ENCODE measurements at regions not wholly inside any gene's neighbourhood (a gene's known extent, or its start where the extent isn't known, plus 50 kb on each side); places are given as distances from the start of the nearest gene placed in this dataset.

DNA sequence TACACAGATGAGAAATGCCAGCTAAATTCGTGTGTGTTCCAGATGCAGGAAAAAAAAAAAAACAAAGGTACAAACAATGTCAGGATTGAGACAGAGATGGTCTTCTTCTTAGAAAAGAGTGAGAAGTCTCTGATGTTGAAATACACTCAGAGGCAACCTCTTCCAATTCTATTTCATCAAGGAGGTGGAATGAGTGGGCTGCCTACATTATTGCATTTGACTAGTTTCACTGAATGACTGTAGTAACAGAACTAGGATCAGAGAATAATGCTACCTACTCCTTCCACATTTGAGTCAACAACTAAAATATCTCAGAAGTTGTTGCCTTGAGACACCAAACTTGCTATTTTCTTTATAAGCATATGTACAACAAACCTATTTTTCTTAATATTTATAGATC is 1332.2 kb upstream of the FLRT2 start (continued):
- TF ChIP-seq, protein P1, sequence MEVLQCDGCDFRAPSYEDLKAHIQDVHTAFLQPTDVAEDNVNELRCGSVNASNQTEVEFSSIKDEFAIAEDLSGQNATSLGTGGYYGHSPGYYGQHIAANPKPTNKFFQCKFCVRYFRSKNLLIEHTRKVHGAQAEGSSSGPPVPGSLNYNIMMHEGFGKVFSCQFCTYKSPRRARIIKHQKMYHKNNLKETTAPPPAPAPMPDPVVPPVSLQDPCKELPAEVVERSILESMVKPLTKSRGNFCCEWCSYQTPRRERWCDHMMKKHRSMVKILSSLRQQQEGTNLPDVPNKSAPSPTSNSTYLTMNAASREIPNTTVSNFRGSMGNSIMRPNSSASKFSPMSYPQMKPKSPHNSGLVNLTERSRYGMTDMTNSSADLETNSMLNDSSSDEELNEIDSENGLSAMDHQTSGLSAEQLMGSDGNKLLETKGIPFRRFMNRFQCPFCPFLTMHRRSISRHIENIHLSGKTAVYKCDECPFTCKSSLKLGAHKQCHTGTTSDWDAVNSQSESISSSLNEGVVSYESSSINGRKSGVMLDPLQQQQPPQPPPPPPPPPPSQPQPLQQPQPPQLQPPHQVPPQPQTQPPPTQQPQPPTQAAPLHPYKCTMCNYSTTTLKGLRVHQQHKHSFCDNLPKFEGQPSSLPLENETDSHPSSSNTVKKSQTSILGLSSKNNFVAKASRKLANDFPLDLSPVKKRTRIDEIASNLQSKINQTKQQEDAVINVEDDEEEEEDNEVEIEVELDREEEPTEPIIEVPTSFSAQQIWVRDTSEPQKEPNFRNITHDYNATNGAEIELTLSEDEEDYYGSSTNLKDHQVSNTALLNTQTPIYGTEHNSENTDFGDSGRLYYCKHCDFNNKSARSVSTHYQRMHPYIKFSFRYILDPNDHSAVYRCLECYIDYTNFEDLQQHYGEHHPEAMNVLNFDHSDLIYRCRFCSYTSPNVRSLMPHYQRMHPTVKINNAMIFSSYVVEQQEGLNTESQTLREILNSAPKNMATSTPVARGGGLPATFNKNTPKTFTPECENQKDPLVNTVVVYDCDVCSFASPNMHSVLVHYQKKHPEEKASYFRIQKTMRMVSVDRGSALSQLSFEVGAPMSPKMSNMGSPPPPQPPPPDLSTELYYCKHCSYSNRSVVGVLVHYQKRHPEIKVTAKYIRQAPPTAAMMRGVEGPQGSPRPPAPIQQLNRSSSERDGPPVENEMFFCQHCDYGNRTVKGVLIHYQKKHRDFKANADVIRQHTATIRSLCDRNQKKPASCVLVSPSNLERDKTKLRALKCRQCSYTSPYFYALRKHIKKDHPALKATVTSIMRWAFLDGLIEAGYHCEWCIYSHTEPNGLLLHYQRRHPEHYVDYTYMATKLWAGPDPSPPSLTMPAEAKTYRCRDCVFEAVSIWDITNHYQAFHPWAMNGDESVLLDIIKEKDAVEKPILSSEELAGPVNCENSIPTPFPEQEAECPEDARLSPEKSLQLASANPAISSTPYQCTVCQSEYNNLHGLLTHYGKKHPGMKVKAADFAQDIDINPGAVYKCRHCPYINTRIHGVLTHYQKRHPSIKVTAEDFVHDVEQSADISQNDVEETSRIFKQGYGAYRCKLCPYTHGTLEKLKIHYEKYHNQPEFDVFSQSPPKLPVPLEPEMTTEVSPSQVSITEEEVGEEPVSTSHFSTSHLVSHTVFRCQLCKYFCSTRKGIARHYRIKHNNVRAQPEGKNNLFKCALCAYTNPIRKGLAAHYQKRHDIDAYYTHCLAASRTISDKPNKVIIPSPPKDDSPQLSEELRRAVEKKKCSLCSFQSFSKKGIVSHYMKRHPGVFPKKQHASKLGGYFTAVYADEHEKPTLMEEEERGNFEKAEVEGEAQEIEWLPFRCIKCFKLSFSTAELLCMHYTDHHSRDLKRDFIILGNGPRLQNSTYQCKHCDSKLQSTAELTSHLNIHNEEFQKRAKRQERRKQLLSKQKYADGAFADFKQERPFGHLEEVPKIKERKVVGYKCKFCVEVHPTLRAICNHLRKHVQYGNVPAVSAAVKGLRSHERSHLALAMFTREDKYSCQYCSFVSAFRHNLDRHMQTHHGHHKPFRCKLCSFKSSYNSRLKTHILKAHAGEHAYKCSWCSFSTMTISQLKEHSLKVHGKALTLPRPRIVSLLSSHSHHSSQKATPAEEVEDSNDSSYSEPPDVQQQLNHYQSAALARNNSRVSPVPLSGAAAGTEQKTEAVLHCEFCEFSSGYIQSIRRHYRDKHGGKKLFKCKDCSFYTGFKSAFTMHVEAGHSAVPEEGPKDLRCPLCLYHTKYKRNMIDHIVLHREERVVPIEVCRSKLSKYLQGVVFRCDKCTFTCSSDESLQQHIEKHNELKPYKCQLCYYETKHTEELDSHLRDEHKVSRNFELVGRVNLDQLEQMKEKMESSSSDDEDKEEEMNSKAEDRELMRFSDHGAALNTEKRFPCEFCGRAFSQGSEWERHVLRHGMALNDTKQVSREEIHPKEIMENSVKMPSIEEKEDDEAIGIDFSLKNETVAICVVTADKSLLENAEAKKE (CRISPR knock-in tag; IDR thresholded peaks at IDR 0.05) = no peak
- TF ChIP-seq POLR2AphosphoS5 (IDR thresholded peaks at IDR 0.05; ENCODE audit: low read depth) = no peak
- TF ChIP-seq ZNF331 (CRISPR knock-in tag; IDR thresholded peaks at IDR 0.05; ENCODE audit: low read depth) = no peak
- no peak for TF ChIP-seq EZH2 (IDR thresholded peaks at IDR 0.05; ENCODE audit: low read depth, unreplicated experiment)
- no peak for TF ChIP-seq EZH2phosphoT487 (IDR thresholded peaks at IDR 0.05; ENCODE audit: unreplicated experiment)
- TF ChIP-seq NANOG (IDR thresholded peaks at IDR 0.05; ENCODE audit: borderline replicate concordance) = no peak
- TF ChIP-seq, protein P2, sequence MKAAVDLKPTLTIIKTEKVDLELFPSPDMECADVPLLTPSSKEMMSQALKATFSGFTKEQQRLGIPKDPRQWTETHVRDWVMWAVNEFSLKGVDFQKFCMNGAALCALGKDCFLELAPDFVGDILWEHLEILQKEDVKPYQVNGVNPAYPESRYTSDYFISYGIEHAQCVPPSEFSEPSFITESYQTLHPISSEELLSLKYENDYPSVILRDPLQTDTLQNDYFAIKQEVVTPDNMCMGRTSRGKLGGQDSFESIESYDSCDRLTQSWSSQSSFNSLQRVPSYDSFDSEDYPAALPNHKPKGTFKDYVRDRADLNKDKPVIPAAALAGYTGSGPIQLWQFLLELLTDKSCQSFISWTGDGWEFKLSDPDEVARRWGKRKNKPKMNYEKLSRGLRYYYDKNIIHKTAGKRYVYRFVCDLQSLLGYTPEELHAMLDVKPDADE (IDR thresholded peaks at IDR 0.05) = no peak
- no peak for TF ChIP-seq ZNF114 (CRISPR knock-in tag; IDR thresholded peaks at IDR 0.05)

DNA sequence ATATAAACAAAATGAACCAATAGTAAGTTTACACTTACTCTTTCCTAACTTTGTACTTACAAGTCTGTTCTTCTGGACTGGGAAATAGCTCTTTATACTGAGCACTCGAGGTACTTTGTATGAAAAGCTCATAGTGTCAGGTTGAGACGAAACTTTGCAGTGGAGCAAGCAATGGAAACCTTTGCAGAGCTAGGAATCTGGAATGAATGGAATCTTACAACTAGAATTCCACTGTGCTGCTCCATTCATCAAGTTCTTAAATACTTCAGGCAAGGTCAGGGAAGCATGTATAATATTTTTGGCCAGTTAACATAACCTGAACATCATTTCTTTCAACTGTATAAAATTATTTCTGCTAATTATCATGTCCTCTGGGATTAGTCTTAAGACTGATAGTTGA is 1327.5 kb upstream of the FLRT2 start:
- H3K4me3 ChIP-seq = no peak overlapping the region
- Mint-ChIP-seq H3K36me3 (ENCODE audit: low read depth) (no peaks in the 10 kb centered on the region), H3K4me3 (no peak overlapping the region), H3K4me1 (no peaks in the 10 kb centered on the region), H3K27me3 (ENCODE audit: insufficient read depth, low read depth, poor library complexity) (no peaks in the 10 kb centered on the region), H3K27ac (no peak overlapping the region), H3K9me3 (no peaks in the 10 kb centered on the region)
- H3K4me2 ChIP-seq = no peak overlapping the region
- no peak overlapping the region for H2AFZ ChIP-seq
- no peaks in the 10 kb centered on the region for H3K79me2 ChIP-seq (replicated peaks; ENCODE audit: insufficient read depth)
- H3F3A ChIP-seq (replicated peaks; ENCODE audit: low read depth) = no peaks in the 10 kb centered on the region
- DNase-seq (ENCODE audit: low spot score) (peak; percentile 35), ATAC-seq (no peak)
- no peaks in the 10 kb centered on the region for H3K9me2 ChIP-seq (ENCODE audit: insufficient read depth)
- H4K20me1 ChIP-seq (replicated peaks; ENCODE audit: insufficient read depth) = no peaks in the 10 kb centered on the region
- no peaks in the 10 kb centered on the region for H3K4me1 ChIP-seq (ENCODE audit: insufficient read depth)
- H3K36me3 ChIP-seq (ENCODE audit: insufficient read depth) = no peaks in the 10 kb centered on the region
- no peak overlapping the region for H3K27ac ChIP-seq (ENCODE audit: low read depth)
- H3K27me3 ChIP-seq (ENCODE audit: insufficient read depth) = no peaks in the 10 kb centered on the region
- TF ChIP-seq CREB1 (CRISPR knock-in tag; IDR thresholded peaks at IDR 0.05; ENCODE audit: low read depth) (no peak), EZH2 (IDR thresholded peaks at IDR 0.05; ENCODE audit: low read depth, unreplicated experiment) (no peak), EZH2phosphoT487 (IDR thresholded peaks at IDR 0.05; ENCODE audit: unreplicated experiment) (no peak), ZNF331 (CRISPR knock-in tag; IDR thresholded peaks at IDR 0.05; ENCODE audit: low read depth) (no peak), STAT1 (IDR thresholded peaks at IDR 0.05; ENCODE audit: unreplicated experiment) (no peak), NANOG (IDR thresholded peaks at IDR 0.05; ENCODE audit: borderline replicate concordance) (no peak)
- TF ChIP-seq, protein P2 (IDR thresholded peaks at IDR 0.05) = no peak
- TF ChIP-seq, protein P3, sequence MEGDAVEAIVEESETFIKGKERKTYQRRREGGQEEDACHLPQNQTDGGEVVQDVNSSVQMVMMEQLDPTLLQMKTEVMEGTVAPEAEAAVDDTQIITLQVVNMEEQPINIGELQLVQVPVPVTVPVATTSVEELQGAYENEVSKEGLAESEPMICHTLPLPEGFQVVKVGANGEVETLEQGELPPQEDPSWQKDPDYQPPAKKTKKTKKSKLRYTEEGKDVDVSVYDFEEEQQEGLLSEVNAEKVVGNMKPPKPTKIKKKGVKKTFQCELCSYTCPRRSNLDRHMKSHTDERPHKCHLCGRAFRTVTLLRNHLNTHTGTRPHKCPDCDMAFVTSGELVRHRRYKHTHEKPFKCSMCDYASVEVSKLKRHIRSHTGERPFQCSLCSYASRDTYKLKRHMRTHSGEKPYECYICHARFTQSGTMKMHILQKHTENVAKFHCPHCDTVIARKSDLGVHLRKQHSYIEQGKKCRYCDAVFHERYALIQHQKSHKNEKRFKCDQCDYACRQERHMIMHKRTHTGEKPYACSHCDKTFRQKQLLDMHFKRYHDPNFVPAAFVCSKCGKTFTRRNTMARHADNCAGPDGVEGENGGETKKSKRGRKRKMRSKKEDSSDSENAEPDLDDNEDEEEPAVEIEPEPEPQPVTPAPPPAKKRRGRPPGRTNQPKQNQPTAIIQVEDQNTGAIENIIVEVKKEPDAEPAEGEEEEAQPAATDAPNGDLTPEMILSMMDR (conservative IDR thresholded peaks at IDR 0.05; ENCODE audit: low read depth in 2 of 2) = no peak

Data from GM23338 (cell line).